B cell (primary cell): ENCODE measurements at regions not wholly inside any gene's neighbourhood (a gene's known extent, or its start where the extent isn't known, plus 50 kb on each side); places are given as distances from the start of the nearest gene placed in this dataset.

Experiments
- ATAC-seq: fragments of 200-7000 bp; cut with Tn5 transposase; one replicate; pipeline ENCODE4 v1.10.0; 2021; ENCODE audit warnings: low read depth, mild to moderate bottlenecking, moderate number of reproducible peaks, moderate library complexity
- CTCF ChIA-PET: fragments of 350-600 bp; sonication (Branson Sonifier 250); formaldehyde crosslinking; loops from one replicate; lab custom pipeline; 2021; ENCODE audit warnings: antibody characterized with exemption, inconsistent platforms; lab: Charles Lee
- POLR2A ChIA-PET: fragments of 350-600 bp; sonication (Branson Sonifier 250); formaldehyde crosslinking; loops from one replicate; lab custom pipeline; 2021; ENCODE audit warnings: antibody characterized with exemption; lab: Charles Lee
- DNase-seq: peaks from one replicate; pipeline ENCODE4 v3.0.0; 2013
- H2AFZ ChIP-seq: 2 replicates; pipeline ENCODE4 v1.6.1; 2012; ENCODE audit warnings: mild to moderate bottlenecking, low read depth, low read length; ENCODE audit not compliant: insufficient read depth, poor library complexity, severe bottlenecking
- H3K27ac ChIP-seq, 2 donors: 1 replicate in 1 of 2; 2 replicates in 1 of 2; pipeline ENCODE4 v1.5.1; 2012 to 2013; ENCODE audit warnings: low read length in 2 of 2, mild to moderate bottlenecking in 2 of 2, moderate library complexity in 1 of 2
- H3K27me3 ChIP-seq, 4 experiments: fragments of 200-600 bp in 1 of 4; sonication (generic) in 1 of 4; replicated peaks in 1 of 4; 1 replicate in 2 of 4; 2 replicates in 2 of 4; pipeline versions ENCODE4 v1.6.1 to v1.7.0; 2013 to 2016; ENCODE audit warnings: low read length in 3 of 4, mild to moderate bottlenecking in 2 of 4, mixed read lengths in 1 of 4, moderate library complexity in 1 of 4; ENCODE audit not compliant: insufficient read depth in 4 of 4, control insufficient read depth in 3 of 4; ENCODE audit errors: control extremely low read depth in 1 of 4
- H3K36me3 ChIP-seq, 2 experiments: replicated peaks in 1 of 2; 1 replicate in 1 of 2; 2 replicates in 1 of 2; pipeline versions ENCODE4 v1.6.1 to v1.7.1; 2013; ENCODE audit warnings: low read length in 1 of 2; ENCODE audit not compliant: insufficient read depth in 2 of 2, control insufficient read depth in 1 of 2; ENCODE audit errors: control extremely low read depth in 1 of 2, extremely low read depth in 1 of 2
- H3K4me1 ChIP-seq, 2 donors: fragments of 200-600 bp in 1 of 2; sonication (generic) in 1 of 2; 1 replicate in 1 of 2; 2 replicates in 1 of 2; pipeline versions ENCODE4 v1.5.1 to v1.6.1; 2013 to 2017; ENCODE audit warnings: low read length in 2 of 2; ENCODE audit not compliant: control insufficient read depth in 2 of 2, insufficient read depth in 2 of 2
- H3K4me2 ChIP-seq: replicated peaks from 2 replicates; pipeline ENCODE3; 2012; ENCODE audit warnings: mild to moderate bottlenecking, low read depth, low read length; ENCODE audit not compliant: poor library complexity, severe bottlenecking
- H3K4me3 ChIP-seq, 5 experiments: fragments of 200-600 bp in 1 of 5; sonication (generic) in 1 of 5; 1 replicate in 3 of 5; 2 replicates in 2 of 5; pipeline versions ENCODE4 v1.5.1 to v1.7.0; 2011 to 2016; ENCODE audit warnings: low read length in 4 of 5, mild to moderate bottlenecking in 4 of 5, low read depth in 2 of 5, control low read depth in 1 of 5, moderate library complexity in 1 of 5; ENCODE audit not compliant: insufficient read depth in 1 of 5; ENCODE audit errors: control extremely low read depth in 1 of 5, extremely low read depth in 1 of 5
- H3K79me2 ChIP-seq: fragments of 200-600 bp; sonication (generic); one replicate; pipeline ENCODE4 v1.6.0; 2016; ENCODE audit warnings: low read length; ENCODE audit not compliant: control insufficient read depth, insufficient read depth
- H3K9ac ChIP-seq: fragments of 200-600 bp; sonication (generic); 2 replicates; pipeline ENCODE4 v1.6.1; 2017; ENCODE audit warnings: mild to moderate bottlenecking, low read length, moderate library complexity
- H3K9me3 ChIP-seq, 3 donors: one replicate each; pipeline versions ENCODE4 v1.6.1 to v1.7.1; 2013; ENCODE audit warnings: low read length in 2 of 3; ENCODE audit not compliant: control insufficient read depth in 2 of 3, insufficient read depth in 1 of 3; ENCODE audit errors: control extremely low read depth in 1 of 3
- H4K20me1 ChIP-seq: 2 replicates; pipeline ENCODE4 v1.6.0; 2012; ENCODE audit warnings: mild to moderate bottlenecking, low read length; ENCODE audit not compliant: insufficient read depth, control insufficient read depth, poor library complexity, severe bottlenecking
- H3K27ac Mint-ChIP-seq: one replicate; pipeline ENCODE4 v1.8.0; 2021; ENCODE audit warnings: mixed read lengths
- H3K27me3 Mint-ChIP-seq: one replicate; pipeline ENCODE4 v1.8.0; 2021; ENCODE audit warnings: mixed read lengths
- H3K4me1 Mint-ChIP-seq: one replicate; pipeline ENCODE4 v1.8.0; 2021; ENCODE audit warnings: mixed read lengths
- H3K4me3 Mint-ChIP-seq: one replicate; pipeline ENCODE4 v1.8.0; 2021; ENCODE audit warnings: mixed read lengths
- H3K9me3 Mint-ChIP-seq: one replicate; pipeline ENCODE4 v1.8.0; 2022; ENCODE audit warnings: mixed read lengths; ENCODE audit not compliant: insufficient read depth
- EZH2 ChIP-seq: IDR thresholded peaks from 2 replicates; pipeline ENCODE4 v1.6.1; 2012; ENCODE audit warnings: borderline replicate concordance, low read depth, mild to moderate bottlenecking, moderate library complexity, low read length; ENCODE audit not compliant: insufficient read depth, poor library complexity, severe bottlenecking
- WGBS: methylation state at CpG from one replicate; pipeline ENCODE4 v1.1.5; 2013; ENCODE audit warnings: missing lambda C conversion rate; ENCODE audit not compliant: insufficient coverage; 5-methylcytosine and 5-hydroxymethylcytosine counted together
- intact Hi-C: fragments of 100-400 bp; cut with micrococcal nuclease; formaldehyde crosslinking; loops from one replicate; pipeline ENCODE4 v1.10.0; 2022
- TF ChIP-seq, protein P1 (sequence below): fragments of 200-600 bp; IDR thresholded peaks from one replicate; pipeline ENCODE4 v1.8.0; 2022; ENCODE audit warnings: antibody characterized with exemption, mild to moderate bottlenecking

- ChIA-PET CTCF (no interaction called here), POLR2A (no interaction called here)
- no peak overlapping the region for H3K27ac ChIP-seq
Observed at GRCh38 chr2:7467782-7468447, 550.7 kb downstream of the RNF144A start.

GRCh38 chr2:7468448-7468828 is 551.2 kb downstream of the RNF144A start:
- intact Hi-C loops = no loop called here
- CTCF ChIA-PET = no interaction called here

More at GRCh38 chr2:7467782-7468447, 550.7 kb downstream of the RNF144A start:
- H3K4me3 ChIP-seq = no peak overlapping the region
- Mint-ChIP-seq H3K4me3 (no peak overlapping the region), H3K9me3 (no peaks in the 10 kb centered on the region), H3K27me3 (peaks cover 14% of the 10 kb centered on the region), H3K4me1 (no peaks in the 10 kb centered on the region), H3K27ac (no peak overlapping the region)
- TF ChIP-seq EZH2 = no peak
- TF ChIP-seq, protein P1, sequence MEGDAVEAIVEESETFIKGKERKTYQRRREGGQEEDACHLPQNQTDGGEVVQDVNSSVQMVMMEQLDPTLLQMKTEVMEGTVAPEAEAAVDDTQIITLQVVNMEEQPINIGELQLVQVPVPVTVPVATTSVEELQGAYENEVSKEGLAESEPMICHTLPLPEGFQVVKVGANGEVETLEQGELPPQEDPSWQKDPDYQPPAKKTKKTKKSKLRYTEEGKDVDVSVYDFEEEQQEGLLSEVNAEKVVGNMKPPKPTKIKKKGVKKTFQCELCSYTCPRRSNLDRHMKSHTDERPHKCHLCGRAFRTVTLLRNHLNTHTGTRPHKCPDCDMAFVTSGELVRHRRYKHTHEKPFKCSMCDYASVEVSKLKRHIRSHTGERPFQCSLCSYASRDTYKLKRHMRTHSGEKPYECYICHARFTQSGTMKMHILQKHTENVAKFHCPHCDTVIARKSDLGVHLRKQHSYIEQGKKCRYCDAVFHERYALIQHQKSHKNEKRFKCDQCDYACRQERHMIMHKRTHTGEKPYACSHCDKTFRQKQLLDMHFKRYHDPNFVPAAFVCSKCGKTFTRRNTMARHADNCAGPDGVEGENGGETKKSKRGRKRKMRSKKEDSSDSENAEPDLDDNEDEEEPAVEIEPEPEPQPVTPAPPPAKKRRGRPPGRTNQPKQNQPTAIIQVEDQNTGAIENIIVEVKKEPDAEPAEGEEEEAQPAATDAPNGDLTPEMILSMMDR = no peak
- WGBS = 80% methylated on average over 2 of the region's 4 CpGs
- H3K4me2 ChIP-seq = no peak overlapping the region
- H3K36me3 ChIP-seq = no peaks in the 10 kb centered on the region
- H3K79me2 ChIP-seq = no peaks in the 10 kb centered on the region
- ATAC-seq = no peak
- H4K20me1 ChIP-seq = no peaks in the 10 kb centered on the region
- no peak overlapping the region for H3K9ac ChIP-seq
- H3K9me3 ChIP-seq = no peaks in the 10 kb centered on the region
- H3K27me3 ChIP-seq = no peaks in the 10 kb centered on the region
- intact Hi-C loops = no loop called here
- no peak overlapping the region for H2AFZ ChIP-seq
- DNase-seq = no peak
- H3K4me1 ChIP-seq = no peaks in the 10 kb centered on the region

More at GRCh38 chr2:7468448-7468828, 551.2 kb downstream of the RNF144A start:
- Histone ChIP-seq H3K4me1 (no peaks in the 10 kb centered on the region), H3K4me3 (no peak overlapping the region), H3K27ac (no peak overlapping the region), H3K9ac (no peak overlapping the region), H3K9me3 (no peaks in the 10 kb centered on the region), H3K27me3 (no peaks in the 10 kb centered on the region), H4K20me1 (no peaks in the 10 kb centered on the region), H3K4me2 (no peak overlapping the region), H3K36me3 (no peaks in the 10 kb centered on the region), H2AFZ (no peak overlapping the region), H3K79me2 (no peaks in the 10 kb centered on the region)
- H3K27ac Mint-ChIP-seq = no peak overlapping the region
- H3K4me3 Mint-ChIP-seq = no peak overlapping the region
- no peak for TF ChIP-seq EZH2
- TF ChIP-seq, protein P1 = no peak
- ATAC-seq (no peak), DNase-seq (no peak)
- POLR2A ChIA-PET = no interaction called here
- H3K4me1 Mint-ChIP-seq = no peaks in the 10 kb centered on the region
- peaks cover 14% of the 10 kb centered on the region for H3K27me3 Mint-ChIP-seq
- no peaks in the 10 kb centered on the region for H3K9me3 Mint-ChIP-seq
- no CpG with 5 or more reads among the region's 3 CpGs for WGBS
